ENCODE measurements at regions not wholly inside any gene's neighbourhood (a gene's known extent, or its start where the extent isn't known, plus 50 kb on each side); places are given as distances from the start of the nearest gene placed in this dataset.

- Mint-ChIP-seq H3K36me3 (no peaks in the 10 kb centered on the region), H3K4me1 (no peaks in the 10 kb centered on the region), H3K27me3 (no peaks in the 10 kb centered on the region), H3K9me3 (ENCODE audit: low read depth) (no peaks in the 10 kb centered on the region), H3K4me3 (no peak overlapping the region), H3K27ac (no peak overlapping the region)
- DNase-seq: no peak
- CTCF ChIA-PET: no interaction called here
- ATAC-seq: no peak
Observed at GRCh38 chr5:179497636-179498340, 52.6 kb upstream of the RUFY1 start.

GRCh38 chr5:179495906-179496455 lies 54.4 kb upstream of the RUFY1 start:
- Mint-ChIP-seq H3K9me3 (ENCODE audit: low read depth) (no peaks in the 10 kb centered on the region), H3K4me3 (no peak overlapping the region), H3K36me3 (no peaks in the 10 kb centered on the region), H3K4me1 (no peaks in the 10 kb centered on the region), H3K27me3 (no peaks in the 10 kb centered on the region), H3K27ac (no peak overlapping the region)
- DNase-seq (no peak), ATAC-seq (no peak)
- CTCF ChIA-PET: no interaction called here

DNA sequence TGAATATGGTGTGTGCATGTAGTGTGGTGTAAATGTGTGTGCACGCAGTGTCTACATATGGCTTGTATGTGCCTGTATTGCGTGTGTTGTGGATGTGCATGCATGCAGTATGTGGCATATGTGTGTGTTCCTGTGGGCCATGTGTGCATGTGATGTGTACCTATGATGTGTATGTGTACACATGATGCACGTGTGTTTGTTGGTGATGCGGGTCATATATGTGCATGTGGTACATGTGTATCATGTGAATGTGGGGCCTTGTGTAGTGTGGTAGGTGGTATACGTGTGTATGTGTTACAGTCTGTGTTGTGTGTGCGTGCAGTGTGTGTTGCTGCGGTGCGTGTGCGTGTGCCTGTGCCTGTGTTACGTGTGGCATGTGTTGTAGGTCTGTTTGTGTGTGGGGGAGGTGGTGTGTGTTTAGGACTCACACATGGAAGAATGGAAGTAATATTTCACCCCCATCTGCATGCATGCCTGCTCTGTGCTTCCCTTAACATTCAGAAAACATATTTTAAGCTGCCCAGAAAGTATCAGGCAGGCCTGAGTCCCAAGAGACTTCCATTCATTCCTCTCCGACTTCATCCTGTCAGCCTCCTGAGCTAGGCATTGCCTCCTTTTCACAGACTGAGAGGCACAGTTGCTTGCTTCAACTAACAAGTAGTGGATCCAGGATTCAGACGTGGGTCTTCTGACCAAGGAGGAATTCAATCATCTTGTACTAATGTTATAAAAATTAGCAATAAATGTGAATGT lies 55.4 kb upstream of the RUFY1 start:
- no peaks in the 10 kb centered on the region for H3K36me3 Mint-ChIP-seq
- H3K4me3 Mint-ChIP-seq: no peak overlapping the region
- H3K27me3 Mint-ChIP-seq: no peaks in the 10 kb centered on the region
- no peaks in the 10 kb centered on the region for H3K4me1 Mint-ChIP-seq
- ATAC-seq (no peak), DNase-seq (no peak)
- CTCF ChIA-PET: interaction anchor here (0.6 kb wide), 1 partner anchor 1213 kb away, joined by 3 read pairs; no protein-coding TSS in a partner anchor
- no peak overlapping the region for H3K27ac Mint-ChIP-seq
- H3K9me3 Mint-ChIP-seq (ENCODE audit: low read depth): no peaks in the 10 kb centered on the region

GRCh38 chr5:179488975-179489374 lies 61.4 kb upstream of the RUFY1 start:
- DNase-seq: no peak
- Mint-ChIP-seq H3K4me3 (no peak overlapping the region), H3K36me3 (no peaks in the 10 kb centered on the region), H3K27me3 (peaks cover 3% of the 10 kb centered on the region), H3K27ac (no peak overlapping the region), H3K9me3 (ENCODE audit: low read depth) (no peaks in the 10 kb centered on the region), H3K4me1 (no peaks in the 10 kb centered on the region)
- CTCF ChIA-PET: no interaction called here
- no peak for ATAC-seq

DNA sequence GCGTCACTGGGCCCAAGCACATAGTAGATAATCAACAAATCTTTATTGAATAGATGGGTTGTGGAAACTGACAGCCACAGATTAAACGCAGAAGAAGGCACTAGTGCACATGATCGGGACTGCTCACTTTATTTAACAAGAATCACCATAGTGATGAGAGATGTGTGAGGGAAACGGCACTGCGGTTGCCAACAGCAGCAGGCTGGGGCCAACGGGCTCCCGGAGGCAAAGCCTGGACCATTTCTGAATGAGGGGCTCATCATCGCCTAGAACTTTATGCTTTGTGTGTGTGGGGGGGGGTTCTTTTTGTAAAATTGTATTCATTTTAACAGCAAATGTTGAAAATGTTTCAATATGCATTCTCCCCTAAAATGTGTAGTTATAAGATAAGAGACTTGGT lies 61.9 kb upstream of the RUFY1 start:
- CTCF ChIA-PET: no interaction called here
- Mint-ChIP-seq H3K9me3 (ENCODE audit: low read depth) (no peaks in the 10 kb centered on the region), H3K4me1 (no peaks in the 10 kb centered on the region), H3K27ac (no peak overlapping the region), H3K27me3 (peaks cover 3% of the 10 kb centered on the region), H3K4me3 (no peak overlapping the region), H3K36me3 (no peaks in the 10 kb centered on the region)
- ATAC-seq: no peak
- DNase-seq: no peak

GRCh38 chr5:179487145-179487544 lies 63.2 kb upstream of the RUFY1 start:
- H3K27ac Mint-ChIP-seq: no peak overlapping the region
- no peak for ATAC-seq
- H3K36me3 Mint-ChIP-seq: no peaks in the 10 kb centered on the region
- H3K9me3 Mint-ChIP-seq (ENCODE audit: low read depth): no peaks in the 10 kb centered on the region
- CTCF ChIA-PET: no interaction called here
- no peaks in the 10 kb centered on the region for H3K4me1 Mint-ChIP-seq
- no peak for DNase-seq
- no peak overlapping the region for H3K4me3 Mint-ChIP-seq
- peaks cover 3% of the 10 kb centered on the region for H3K27me3 Mint-ChIP-seq

- ATAC-seq (no peak), DNase-seq (no peak)
- CTCF ChIA-PET: no interaction called here
- H3K36me3 Mint-ChIP-seq: no peaks in the 10 kb centered on the region
- no peaks in the 10 kb centered on the region for H3K4me1 Mint-ChIP-seq
- H3K9me3 Mint-ChIP-seq (ENCODE audit: low read depth): no peaks in the 10 kb centered on the region
- H3K4me3 Mint-ChIP-seq: no peak overlapping the region
- no peak overlapping the region for H3K27ac Mint-ChIP-seq
- peaks cover 3% of the 10 kb centered on the region for H3K27me3 Mint-ChIP-seq
Observed at GRCh38 chr5:179486596-179487051, 63.7 kb upstream of the RUFY1 start.

DNA sequence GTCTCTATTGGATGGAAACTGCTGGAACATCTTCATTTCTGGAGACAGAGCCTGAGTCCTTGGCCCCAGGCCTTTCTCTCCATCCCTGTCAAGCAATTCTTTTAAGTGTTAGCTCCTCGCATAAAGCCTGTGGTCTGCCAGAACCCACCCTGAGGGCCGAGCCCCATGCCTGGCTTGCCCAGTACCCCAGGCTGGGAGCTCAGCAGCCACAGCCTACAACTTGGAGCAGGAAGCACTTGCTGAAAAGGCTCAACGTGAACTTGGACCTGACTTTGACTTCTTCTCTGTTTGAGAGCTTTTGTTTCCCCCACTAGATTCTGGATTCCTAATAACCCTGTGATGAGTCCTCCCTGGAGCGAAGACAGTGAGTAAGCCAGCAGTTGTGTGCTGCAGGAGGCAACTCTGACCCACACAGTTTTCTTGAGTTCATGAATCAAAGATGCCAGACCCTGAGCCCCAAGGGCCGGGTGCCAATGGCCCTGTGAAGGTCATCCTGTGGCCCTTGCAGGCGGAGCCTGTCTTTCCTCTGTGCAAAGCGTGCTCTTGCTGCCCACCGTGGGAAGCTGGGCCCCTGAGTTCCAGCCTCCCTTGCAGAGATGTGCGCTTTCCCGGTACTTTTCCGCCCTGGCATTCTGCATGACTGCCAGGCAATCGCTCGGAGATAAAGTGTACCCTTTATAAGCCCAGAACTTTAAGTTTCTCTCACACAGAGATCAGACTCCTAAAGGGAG lies 64.3 kb upstream of the RUFY1 start:
- Mint-ChIP-seq H3K27ac (no peak overlapping the region), H3K36me3 (no peaks in the 10 kb centered on the region), H3K27me3 (peaks cover 3% of the 10 kb centered on the region), H3K9me3 (ENCODE audit: low read depth) (no peaks in the 10 kb centered on the region), H3K4me3 (no peak overlapping the region), H3K4me1 (no peaks in the 10 kb centered on the region)
- ATAC-seq (no peak), DNase-seq (no peak)
- CTCF ChIA-PET: no interaction called here

DNA sequence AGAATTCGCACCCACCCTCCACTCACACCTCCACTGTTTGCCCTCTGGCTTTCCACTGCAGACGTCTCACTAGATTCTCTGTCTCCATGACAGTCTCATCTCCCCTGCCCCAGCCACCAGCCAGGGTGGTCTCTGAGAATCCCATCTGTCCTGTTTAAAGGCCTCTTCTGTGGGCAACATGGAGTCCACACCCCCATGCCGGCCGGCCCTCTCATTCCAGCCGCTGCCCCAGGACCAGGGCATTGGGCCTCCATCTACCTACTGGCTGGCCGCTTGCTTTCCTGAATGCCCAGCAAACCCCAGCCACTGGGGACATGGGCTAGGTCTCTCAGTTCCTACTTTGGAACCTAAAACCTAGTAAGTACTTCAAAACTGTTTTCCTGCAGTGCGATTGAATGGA lies 65.6 kb upstream of the RUFY1 start:
- Mint-ChIP-seq H3K27me3 (peaks cover 5% of the 10 kb centered on the region), H3K4me1 (no peaks in the 10 kb centered on the region), H3K27ac (no peak overlapping the region), H3K9me3 (ENCODE audit: low read depth) (no peaks in the 10 kb centered on the region), H3K36me3 (no peaks in the 10 kb centered on the region), H3K4me3 (no peak overlapping the region)
- no peak for DNase-seq
- CTCF ChIA-PET: no interaction called here
- no peak for ATAC-seq

DNA sequence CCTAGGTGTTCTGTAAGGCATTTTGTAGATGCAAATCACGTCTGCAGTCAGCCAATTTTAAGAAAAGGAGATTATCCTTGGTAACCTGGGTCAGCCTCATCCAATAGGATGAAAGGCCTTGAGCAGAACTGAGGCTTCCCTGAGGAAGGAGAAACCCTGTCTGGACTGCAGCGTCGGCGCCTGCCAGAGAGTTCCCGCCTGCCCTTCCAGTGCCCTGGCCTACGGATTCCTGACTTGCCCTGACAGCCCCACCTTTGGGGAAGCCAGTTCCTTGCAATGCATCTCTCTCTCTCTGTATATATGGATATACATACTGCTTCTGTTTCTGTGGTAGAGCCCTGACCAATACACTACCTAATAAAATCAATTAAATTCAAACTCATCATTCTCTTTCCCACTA lies 66.2 kb upstream of the RUFY1 start:
- Mint-ChIP-seq H3K9me3 (ENCODE audit: low read depth) (no peaks in the 10 kb centered on the region), H3K4me1 (no peaks in the 10 kb centered on the region), H3K27ac (no peak overlapping the region), H3K4me3 (no peak overlapping the region), H3K36me3 (no peaks in the 10 kb centered on the region), H3K27me3 (peaks cover 5% of the 10 kb centered on the region)
- CTCF ChIA-PET: no interaction called here
- no peak for ATAC-seq
- DNase-seq: no peak

DNA sequence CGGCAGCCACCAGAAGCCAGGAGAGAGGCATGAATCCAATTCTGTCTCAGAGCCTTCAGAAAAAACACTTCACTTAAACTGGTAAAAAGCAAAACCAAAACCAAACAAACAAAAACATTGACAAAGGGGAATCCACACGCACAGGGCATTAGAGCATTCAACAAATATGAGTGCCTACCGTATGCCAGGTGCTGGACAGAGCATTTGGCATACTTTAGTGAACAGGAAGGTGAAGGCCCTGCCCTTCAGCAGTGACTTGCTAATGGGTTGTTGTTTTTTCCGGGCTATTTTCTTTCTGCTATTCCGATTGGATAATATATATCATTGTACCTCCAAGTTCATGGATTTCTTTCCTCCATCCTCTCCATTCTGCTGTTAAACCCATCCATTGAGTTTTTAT lies 71.7 kb upstream of the RUFY1 start:
- H3K36me3 Mint-ChIP-seq: no peaks in the 10 kb centered on the region
- ATAC-seq: no peak
- CTCF ChIA-PET: no interaction called here
- peaks cover 8% of the 10 kb centered on the region for H3K27me3 Mint-ChIP-seq
- H3K9me3 Mint-ChIP-seq (ENCODE audit: low read depth): no peaks in the 10 kb centered on the region
- no peak for DNase-seq
- H3K4me3 Mint-ChIP-seq: no peak overlapping the region
- H3K4me1 Mint-ChIP-seq: no peaks in the 10 kb centered on the region
- no peak overlapping the region for H3K27ac Mint-ChIP-seq

DNA sequence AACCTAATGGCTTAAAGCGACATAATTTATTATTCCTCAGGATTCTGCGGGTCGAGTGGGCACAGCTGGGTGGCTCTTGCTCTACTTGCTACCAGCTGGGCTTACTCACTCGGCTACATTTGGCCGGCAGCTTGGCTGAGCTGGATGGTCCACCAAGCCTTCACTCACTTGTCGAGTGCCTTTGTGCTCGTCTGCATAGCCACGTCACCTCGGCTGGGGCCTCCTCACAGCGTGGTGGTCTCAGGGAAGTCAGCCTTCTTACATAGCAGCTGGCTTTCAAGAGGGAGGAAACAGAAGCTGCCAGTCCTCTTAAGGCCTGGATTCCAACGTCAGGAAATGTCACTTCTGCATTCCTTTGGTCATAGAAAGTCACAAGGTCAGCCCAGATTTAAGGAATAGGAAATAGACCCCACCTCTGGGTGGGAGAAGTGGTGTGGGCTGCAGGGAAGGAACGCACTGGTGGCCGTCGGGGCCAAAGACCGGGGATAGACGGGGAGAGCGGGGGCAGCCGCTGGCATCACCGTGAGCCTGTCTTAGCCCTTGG lies 75.1 kb upstream of the RUFY1 start:
- no peak for ATAC-seq
- Mint-ChIP-seq H3K27me3 (peaks cover 6% of the 10 kb centered on the region), H3K36me3 (no peaks in the 10 kb centered on the region), H3K9me3 (ENCODE audit: low read depth) (no peaks in the 10 kb centered on the region), H3K4me3 (no peak overlapping the region), H3K4me1 (no peaks in the 10 kb centered on the region), H3K27ac (no peak overlapping the region)
- DNase-seq: no peak
- CTCF ChIA-PET: no interaction called here

DNA sequence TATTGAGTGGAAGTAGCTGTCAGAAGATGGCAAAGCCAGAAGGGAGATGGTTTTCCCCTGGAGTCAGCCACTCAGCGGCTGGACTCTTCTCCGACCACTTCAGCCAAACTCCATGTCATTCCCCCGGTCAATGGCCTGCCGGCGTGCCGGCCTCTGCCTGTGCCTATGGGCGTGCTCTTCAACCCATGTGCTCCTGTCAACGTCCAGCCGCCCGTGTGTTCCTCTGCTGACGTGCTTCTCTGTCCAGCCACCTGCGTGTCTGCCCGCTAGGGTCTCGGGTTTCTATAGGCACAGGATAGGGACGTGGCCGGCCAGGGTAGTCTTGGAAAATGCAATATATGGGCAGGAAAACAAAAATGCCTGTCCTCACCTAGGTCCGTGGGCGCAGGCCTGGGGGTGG lies 77.7 kb upstream of the RUFY1 start:
- Mint-ChIP-seq H3K27ac (no peak overlapping the region), H3K27me3 (peaks cover 5% of the 10 kb centered on the region), H3K4me1 (no peaks in the 10 kb centered on the region), H3K36me3 (no peaks in the 10 kb centered on the region), H3K4me3 (no peak overlapping the region), H3K9me3 (ENCODE audit: low read depth) (no peaks in the 10 kb centered on the region)
- ATAC-seq (no peak), DNase-seq (no peak)
- CTCF ChIA-PET: no interaction called here
